Tibial nerve (tissue), 3 donors: ENCODE measurements at regions not wholly inside any gene's neighbourhood (a gene's known extent, or its start where the extent isn't known, plus 50 kb on each side); places are given as distances from the start of the nearest gene placed in this dataset.

Source experiments
- CTCF ChIP-seq, 5 experiments: fragments of 200-600 bp in 3 of 5; fragments of 450-650 bp in 2 of 5; sonication (generic) in 3 of 5; IDR thresholded peaks; one replicate each; pipeline ENCODE4 v1.5.1; 2016 to 2019; ENCODE audit warnings: antibody characterized with exemption in 5 of 5, mild to moderate bottlenecking in 3 of 5, moderate library complexity in 2 of 5
- POLR2A ChIP-seq, 2 donors: fragments of 450-650 bp; IDR thresholded peaks; one replicate each; pipeline ENCODE4 v1.6.1; 2017; ENCODE audit warnings: antibody characterized with exemption in 2 of 2, mild to moderate bottlenecking in 2 of 2, moderate library complexity in 2 of 2

DNA sequence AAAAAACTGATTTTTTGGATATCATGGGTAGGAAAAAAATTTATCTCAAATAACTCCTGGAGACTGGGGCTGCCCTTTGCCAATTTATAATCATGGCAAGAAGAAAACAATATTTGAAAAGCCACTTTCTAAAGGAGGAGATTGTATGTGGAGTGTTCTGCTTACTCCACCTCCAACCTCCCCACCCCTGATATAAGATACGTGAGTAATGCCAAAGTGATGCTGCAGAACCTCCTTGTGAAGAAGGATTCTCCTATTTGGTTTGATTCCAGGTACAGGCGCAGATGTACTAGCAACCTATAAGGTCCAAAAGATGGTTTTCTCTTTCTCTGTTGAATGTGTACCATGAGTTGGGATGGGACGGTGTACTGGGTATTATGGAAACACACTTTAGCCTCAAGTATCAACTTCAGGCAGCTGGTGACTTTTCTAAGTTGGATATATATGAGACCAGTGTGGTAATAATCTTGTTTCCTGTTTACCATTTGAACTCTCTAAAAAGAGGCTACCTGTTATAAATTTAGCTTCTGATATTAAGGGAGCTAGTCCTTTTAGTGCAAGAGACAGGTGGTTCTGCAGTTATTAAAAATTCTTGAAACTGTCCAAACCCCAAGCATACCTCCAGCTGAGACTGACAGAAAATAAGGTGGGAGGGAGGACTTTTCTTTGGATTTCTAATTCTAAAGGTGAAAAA, 724.0 kb upstream of the MIR17HG start:
- TF ChIP-seq POLR2A (IDR thresholded peaks at IDR 0.05) (no peak), CTCF (IDR thresholded peaks at IDR 0.05) (no peak)
